ENCODE measurements at regions not wholly inside any gene's neighbourhood (a gene's known extent, or its start where the extent isn't known, plus 50 kb on each side); places are given as distances from the start of the nearest gene placed in this dataset.

DNA sequence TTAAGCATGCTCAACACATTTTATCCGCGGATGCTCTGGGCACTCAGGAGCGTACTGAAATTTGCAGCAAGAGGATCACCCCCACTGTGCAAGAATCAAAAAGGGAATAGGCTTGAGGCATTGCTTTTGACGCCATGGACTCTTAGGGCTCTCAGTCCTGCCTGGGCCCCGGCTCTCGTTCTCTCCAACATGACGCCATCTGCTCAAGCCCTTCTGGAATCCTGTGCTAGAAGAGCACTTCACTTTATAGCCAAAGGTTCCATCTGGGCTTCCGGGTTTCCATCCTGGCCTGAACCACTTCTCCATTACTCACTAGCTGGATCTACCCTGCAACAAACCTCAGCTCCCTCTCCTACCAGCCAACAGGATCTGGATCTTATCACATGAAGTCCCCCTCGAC lies 105.3 kb downstream of the FOXF2 start:
- peaks cover 2 to 12% (median 2%) of the 10 kb centered on the region in 3 donors for H3K27me3 Mint-ChIP-seq (ENCODE audit: low read depth in 3 of 3)
- H3K27ac Mint-ChIP-seq: no peak overlapping the region
- no peak overlapping the region for H3K4me3 Mint-ChIP-seq
- no peaks in the 10 kb centered on the region for H3K36me3 Mint-ChIP-seq
- H3K9me3 Mint-ChIP-seq: no peaks in the 10 kb centered on the region
- no peaks in the 10 kb centered on the region for H3K4me1 Mint-ChIP-seq
- DNase-seq: no peak

- Mint-ChIP-seq H3K9me3 (no peaks in the 10 kb centered on the region), H3K27ac (no peak overlapping the region), H3K4me1 (no peaks in the 10 kb centered on the region), H3K4me3 (no peak overlapping the region), H3K27me3 (ENCODE audit: low read depth in 3 of 3) (peaks cover 2 to 16% (median 2%) of the 10 kb centered on the region in 3 donors), H3K36me3 (no peaks in the 10 kb centered on the region)
- no peak for DNase-seq
These were observed 106.0 kb downstream of the FOXF2 start for GRCh38 chr6:1495344-1495743.

GRCh38 chr6:1496092-1496491 lies 106.7 kb downstream of the FOXF2 start:
- Mint-ChIP-seq H3K36me3 (no peaks in the 10 kb centered on the region), H3K4me3 (no peak overlapping the region), H3K27me3 (ENCODE audit: low read depth in 3 of 3) (peaks cover 2 to 15% (median 2%) of the 10 kb centered on the region in 3 donors), H3K4me1 (no peaks in the 10 kb centered on the region), H3K9me3 (no peaks in the 10 kb centered on the region), H3K27ac (no peak overlapping the region)
- no peak for DNase-seq

GRCh38 chr6:1496836-1497760 lies 107.7 kb downstream of the FOXF2 start:
- Mint-ChIP-seq H3K27ac (no peak overlapping the region), H3K9me3 (no peaks in the 10 kb centered on the region), H3K4me1 (no peaks in the 10 kb centered on the region), H3K27me3 (ENCODE audit: low read depth in 3 of 3) (peaks cover 2 to 15% (median 2%) of the 10 kb centered on the region in 3 donors), H3K36me3 (no peaks in the 10 kb centered on the region), H3K4me3 (no peak overlapping the region)
- DNase-seq: no peak

GRCh38 chr6:1497761-1498105 lies 108.4 kb downstream of the FOXF2 start:
- Mint-ChIP-seq H3K27ac (no peak overlapping the region), H3K36me3 (no peaks in the 10 kb centered on the region), H3K4me1 (no peaks in the 10 kb centered on the region), H3K4me3 (no peak overlapping the region), H3K9me3 (no peaks in the 10 kb centered on the region), H3K27me3 (ENCODE audit: low read depth in 3 of 3) (peaks cover 2 to 15% (median 2%) of the 10 kb centered on the region in 3 donors)
- DNase-seq: no peak

- H3K9me3 Mint-ChIP-seq: no peaks in the 10 kb centered on the region
- H3K27ac Mint-ChIP-seq: no peak overlapping the region
- peaks cover 2 to 15% (median 4%) of the 10 kb centered on the region in 3 donors for H3K27me3 Mint-ChIP-seq (ENCODE audit: low read depth in 3 of 3)
- no peaks in the 10 kb centered on the region for H3K36me3 Mint-ChIP-seq
- no peak for DNase-seq
- H3K4me3 Mint-ChIP-seq: no peak overlapping the region
- no peaks in the 10 kb centered on the region for H3K4me1 Mint-ChIP-seq
These were observed 109.2 kb downstream of the FOXF2 start for GRCh38 chr6:1498491-1499113.

DNA sequence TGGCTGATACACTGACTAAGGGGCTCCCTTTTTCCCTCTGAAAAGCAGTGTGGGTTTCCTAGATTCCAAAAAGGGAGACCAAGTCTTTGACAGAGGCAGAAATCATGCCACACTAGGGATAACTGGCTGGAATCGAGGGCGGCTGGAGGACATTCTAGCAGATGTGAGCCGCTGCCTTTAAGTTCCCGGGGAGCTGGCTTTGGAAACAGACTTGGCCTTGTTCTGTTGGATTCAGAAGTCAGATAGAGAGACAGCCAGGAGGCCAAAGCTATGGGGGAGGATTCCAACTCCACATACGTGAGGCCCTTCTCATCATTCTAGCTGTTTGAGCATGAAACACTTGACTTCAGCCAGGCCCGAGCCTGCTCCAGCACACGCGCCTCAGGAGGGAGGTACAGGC lies 109.9 kb upstream of the FOXC1 start:
- H3K27ac Mint-ChIP-seq: no peak overlapping the region
- no peaks in the 10 kb centered on the region for H3K36me3 Mint-ChIP-seq
- no peak overlapping the region for H3K4me3 Mint-ChIP-seq

GRCh38 chr6:1500913-1501312 lies 108.8 kb upstream of the FOXC1 start:
- H3K27ac Mint-ChIP-seq: no peak overlapping the region
- no peaks in the 10 kb centered on the region for H3K36me3 Mint-ChIP-seq
- H3K27me3 Mint-ChIP-seq (ENCODE audit: low read depth in 3 of 3): peaks cover 2 to 10% (median 8%) of the 10 kb centered on the region in 3 donors
- H3K4me1 Mint-ChIP-seq: no peaks in the 10 kb centered on the region
- H3K4me3 Mint-ChIP-seq: no peak overlapping the region
- H3K9me3 Mint-ChIP-seq: no peaks in the 10 kb centered on the region
- no peak for DNase-seq

More for the DNA sequence above, 109.9 kb upstream of the FOXC1 start:
- Mint-ChIP-seq H3K4me1 (no peaks in the 10 kb centered on the region), H3K9me3 (no peaks in the 10 kb centered on the region), H3K27me3 (ENCODE audit: low read depth in 3 of 3) (peaks cover 2 to 13% (median 4%) of the 10 kb centered on the region in 3 donors)
- DNase-seq: no peak

DNA sequence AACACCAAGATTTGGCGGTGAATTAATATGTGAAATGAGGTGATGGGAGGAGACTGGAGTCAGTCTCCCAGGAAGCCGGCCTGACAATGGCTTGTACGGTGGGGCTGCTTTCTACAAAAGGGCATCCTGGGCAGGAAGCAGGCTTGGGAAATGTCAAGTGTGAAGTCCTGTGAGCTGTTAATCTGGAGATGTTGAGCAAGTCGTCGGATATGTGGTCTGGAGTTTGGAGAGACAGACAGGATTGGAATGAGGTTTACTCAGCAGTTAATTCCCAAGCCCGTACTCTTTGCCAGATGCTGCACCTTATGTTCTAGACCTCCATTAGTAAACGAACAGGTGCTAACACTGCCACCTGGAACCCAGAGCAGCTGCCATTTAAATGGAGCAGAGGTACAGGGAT lies 107.7 kb upstream of the FOXC1 start:
- Mint-ChIP-seq H3K4me3 (no peak overlapping the region), H3K9me3 (no peaks in the 10 kb centered on the region), H3K27me3 (ENCODE audit: low read depth in 3 of 3) (peaks cover 2 to 10% (median 10%) of the 10 kb centered on the region in 3 donors), H3K36me3 (no peaks in the 10 kb centered on the region), H3K27ac (no peak overlapping the region), H3K4me1 (no peaks in the 10 kb centered on the region)
- no peak for DNase-seq

DNA sequence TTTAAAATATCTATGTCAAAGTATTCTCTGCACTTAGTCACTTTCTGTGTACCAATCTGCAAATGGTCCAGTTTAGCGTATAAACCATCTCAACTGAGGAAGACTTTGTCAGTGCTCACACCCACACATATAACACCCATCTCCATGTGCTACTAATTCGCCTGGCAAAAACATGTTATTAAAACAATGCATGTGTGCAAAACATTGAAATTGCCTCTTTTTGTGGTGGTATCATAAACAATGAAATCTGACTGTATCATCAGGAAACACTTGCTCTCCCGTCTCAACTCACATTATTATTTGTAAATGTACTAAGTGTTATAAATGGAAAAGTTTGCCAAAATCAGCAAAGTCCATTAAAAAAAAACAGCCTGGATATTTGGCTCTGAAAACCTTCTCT lies 105.9 kb upstream of the FOXC1 start:
- no peak overlapping the region for H3K27ac Mint-ChIP-seq
- H3K36me3 Mint-ChIP-seq: no peaks in the 10 kb centered on the region
- H3K4me1 Mint-ChIP-seq: no peaks in the 10 kb centered on the region
- peaks cover 0 to 12% (median 10%) of the 10 kb centered on the region in 3 donors for H3K27me3 Mint-ChIP-seq (ENCODE audit: low read depth in 3 of 3)
- H3K9me3 Mint-ChIP-seq: no peaks in the 10 kb centered on the region
- H3K4me3 Mint-ChIP-seq: no peak overlapping the region
- DNase-seq: no peak

DNA sequence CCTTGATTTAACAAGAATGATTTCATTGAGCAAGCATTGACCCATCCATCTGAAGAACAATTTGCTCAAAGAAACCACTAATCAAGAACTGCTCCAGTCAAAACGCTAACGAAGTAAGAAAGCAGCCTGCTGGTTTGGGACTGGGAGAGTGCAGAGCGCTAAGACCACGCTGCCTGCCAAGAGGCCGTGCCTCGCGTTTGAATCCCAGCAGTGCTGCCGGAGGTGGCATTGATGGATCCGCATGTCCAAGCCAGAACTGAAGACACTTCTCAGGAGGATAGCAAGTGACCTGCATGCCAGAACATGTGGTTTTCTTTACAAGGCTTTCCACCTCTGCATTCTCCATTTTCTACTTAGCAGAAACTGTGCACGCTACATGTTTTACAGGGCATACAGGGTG lies 105.2 kb upstream of the FOXC1 start:
- Mint-ChIP-seq H3K27ac (no peak overlapping the region), H3K4me1 (no peaks in the 10 kb centered on the region), H3K36me3 (no peaks in the 10 kb centered on the region), H3K4me3 (no peak overlapping the region), H3K9me3 (no peaks in the 10 kb centered on the region), H3K27me3 (ENCODE audit: low read depth in 3 of 3) (peaks cover 0 to 14% (median 10%) of the 10 kb centered on the region in 3 donors)
- no peak for DNase-seq

- no peaks in the 10 kb centered on the region for H3K36me3 Mint-ChIP-seq
- DNase-seq: no peak
- H3K27me3 Mint-ChIP-seq (ENCODE audit: low read depth in 3 of 3): peaks cover 0 to 14% (median 10%) of the 10 kb centered on the region in 3 donors
- no peak overlapping the region for H3K4me3 Mint-ChIP-seq
- H3K27ac Mint-ChIP-seq: no peak overlapping the region
- no peaks in the 10 kb centered on the region for H3K4me1 Mint-ChIP-seq
- H3K9me3 Mint-ChIP-seq: peaks cover 0 to 2% (median 0%) of the 10 kb centered on the region in 6 donors
These were observed 102.5 kb upstream of the FOXC1 start for GRCh38 chr6:1507251-1507650.

GRCh38 chr6:1509241-1509640 lies 100.5 kb upstream of the FOXC1 start:
- Mint-ChIP-seq H3K36me3 (no peaks in the 10 kb centered on the region), H3K27me3 (ENCODE audit: low read depth in 3 of 3) (peaks cover 0 to 20% (median 8%) of the 10 kb centered on the region in 3 donors), H3K27ac (no peak overlapping the region), H3K4me3 (no peak overlapping the region), H3K9me3 (peaks cover 0 to 2% (median 0%) of the 10 kb centered on the region in 6 donors), H3K4me1 (no peaks in the 10 kb centered on the region)
- DNase-seq: no peak

DNA sequence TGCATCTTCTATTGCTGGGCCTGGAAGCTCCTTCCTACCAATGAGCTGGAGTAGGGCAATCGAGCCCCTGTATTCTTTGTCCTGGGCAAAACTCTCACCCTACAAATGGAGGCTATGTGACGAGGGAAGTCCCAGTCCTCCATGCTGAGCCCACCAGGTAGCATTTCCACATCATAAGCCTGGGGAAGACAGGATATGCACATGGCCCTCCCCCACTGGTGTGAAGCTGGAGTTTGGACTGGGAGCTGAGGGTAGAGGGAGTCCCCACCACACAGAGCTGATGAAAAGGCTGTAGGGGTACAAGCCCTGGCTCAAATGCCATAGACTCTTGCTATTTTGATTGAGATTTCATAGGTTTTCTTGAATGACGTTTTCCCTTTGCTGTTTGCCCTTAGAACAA lies 99.5 kb upstream of the FOXC1 start:
- no peaks in the 10 kb centered on the region for H3K36me3 Mint-ChIP-seq
- H3K4me1 Mint-ChIP-seq: no peaks in the 10 kb centered on the region
- H3K9me3 Mint-ChIP-seq: peaks cover 0 to 2% (median 0%) of the 10 kb centered on the region in 6 donors
- no peak for DNase-seq
- H3K4me3 Mint-ChIP-seq: no peak overlapping the region
- H3K27ac Mint-ChIP-seq: no peak overlapping the region
- H3K27me3 Mint-ChIP-seq (ENCODE audit: low read depth in 3 of 3): peaks cover 0 to 20% (median 8%) of the 10 kb centered on the region in 3 donors

Data from immature natural killer cell (primary cell).